DOHH2 (cell line): ENCODE measurements at regions not wholly inside any gene's neighbourhood (a gene's known extent, or its start where the extent isn't known, plus 50 kb on each side); places are given as distances from the start of the nearest gene placed in this dataset.

Experiments
- EZH2phosphoT487 ChIP-seq: fragments of 200-600 bp; sonication (generic); IDR thresholded peaks from 2 replicates; pipeline ENCODE4 v1.6.1; 2017; ENCODE audit warnings: borderline replicate concordance, mild to moderate bottlenecking, antibody characterized with exemption, low read length, moderate library complexity, mixed read lengths
- TF ChIP-seq, protein P1 (sequence below): fragments of 200-600 bp; sonication (generic); IDR thresholded peaks from one replicate; pipeline ENCODE4 v1.5.1; 2014; ENCODE audit warnings: antibody characterized with exemption, mild to moderate bottlenecking, low read depth, low read length; ENCODE audit not compliant: poor library complexity, severe bottlenecking

DNA sequence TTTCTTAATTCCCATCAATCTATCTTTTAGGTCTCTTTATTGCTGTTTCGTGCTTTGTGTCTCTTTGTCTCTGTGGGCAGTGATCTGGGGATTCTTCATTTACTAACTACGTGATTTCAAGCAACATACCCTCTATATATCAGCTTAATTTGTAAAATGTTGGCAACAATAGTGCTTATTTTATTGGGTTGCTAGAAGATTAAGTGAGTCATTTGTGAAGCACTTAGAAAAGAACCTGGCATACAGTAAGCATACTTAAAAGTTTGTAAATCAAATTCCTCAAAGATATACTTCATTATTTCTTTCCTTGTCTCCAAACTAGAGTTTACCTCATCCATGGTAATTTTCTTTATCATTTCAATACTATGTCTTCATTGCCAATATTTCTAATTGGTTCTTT is 669.7 kb downstream of the MAT2B start:
- TF ChIP-seq, protein P1, sequence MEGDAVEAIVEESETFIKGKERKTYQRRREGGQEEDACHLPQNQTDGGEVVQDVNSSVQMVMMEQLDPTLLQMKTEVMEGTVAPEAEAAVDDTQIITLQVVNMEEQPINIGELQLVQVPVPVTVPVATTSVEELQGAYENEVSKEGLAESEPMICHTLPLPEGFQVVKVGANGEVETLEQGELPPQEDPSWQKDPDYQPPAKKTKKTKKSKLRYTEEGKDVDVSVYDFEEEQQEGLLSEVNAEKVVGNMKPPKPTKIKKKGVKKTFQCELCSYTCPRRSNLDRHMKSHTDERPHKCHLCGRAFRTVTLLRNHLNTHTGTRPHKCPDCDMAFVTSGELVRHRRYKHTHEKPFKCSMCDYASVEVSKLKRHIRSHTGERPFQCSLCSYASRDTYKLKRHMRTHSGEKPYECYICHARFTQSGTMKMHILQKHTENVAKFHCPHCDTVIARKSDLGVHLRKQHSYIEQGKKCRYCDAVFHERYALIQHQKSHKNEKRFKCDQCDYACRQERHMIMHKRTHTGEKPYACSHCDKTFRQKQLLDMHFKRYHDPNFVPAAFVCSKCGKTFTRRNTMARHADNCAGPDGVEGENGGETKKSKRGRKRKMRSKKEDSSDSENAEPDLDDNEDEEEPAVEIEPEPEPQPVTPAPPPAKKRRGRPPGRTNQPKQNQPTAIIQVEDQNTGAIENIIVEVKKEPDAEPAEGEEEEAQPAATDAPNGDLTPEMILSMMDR: no peak
- TF ChIP-seq EZH2phosphoT487: no peak
